ENCODE measurements at regions not wholly inside any gene's neighbourhood (a gene's known extent, or its start where the extent isn't known, plus 50 kb on each side); places are given as distances from the start of the nearest gene placed in this dataset.

DNA sequence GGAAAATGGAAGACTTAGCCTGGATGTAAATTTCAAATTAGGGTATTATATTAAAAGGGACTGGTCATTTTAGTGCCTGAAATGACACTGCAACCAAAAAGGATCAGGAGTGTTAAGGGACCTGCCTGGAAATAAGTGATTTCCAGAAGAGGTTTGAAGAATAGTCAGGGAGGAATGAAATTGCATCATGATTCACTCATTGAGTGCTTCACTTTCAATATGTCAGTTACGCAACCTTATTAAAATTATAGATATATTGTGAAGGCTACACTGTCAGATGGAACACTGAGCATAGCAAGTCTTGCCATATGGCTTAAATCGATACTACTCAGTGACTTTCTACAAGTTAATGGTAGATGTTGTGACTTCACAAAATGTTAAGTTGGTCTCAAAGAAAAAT, 275.2 kb upstream of the DPYD start:
- Histone ChIP-seq H3F3A (ENCODE audit: insufficient read depth, low read length, poor library complexity, severe bottlenecking) (no peaks in the 10 kb centered on the region), H4K20me1 (ENCODE audit: insufficient read depth) (no peaks in the 10 kb centered on the region), H3K9me2 (ENCODE audit: insufficient read depth, low read length) (no peaks in the 10 kb centered on the region)

DNA sequence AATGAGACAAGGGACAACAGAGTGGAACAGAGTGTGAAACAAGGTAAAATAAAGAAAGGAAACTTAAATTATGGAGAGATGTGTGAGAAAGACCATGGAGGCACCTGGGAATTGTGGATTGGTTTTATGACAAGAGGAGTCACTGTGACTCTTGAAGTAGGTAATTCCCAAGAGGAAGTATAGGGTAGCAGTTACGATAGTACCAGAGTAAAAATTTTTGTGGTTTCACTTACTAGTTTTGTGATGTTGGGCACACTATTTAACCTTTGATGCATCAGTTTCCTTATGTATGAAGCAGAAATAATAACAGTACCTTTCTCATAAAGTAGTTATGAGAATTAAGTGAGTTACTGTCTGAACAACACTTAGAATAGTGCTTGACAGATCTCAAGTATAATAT, 267.9 kb upstream of the DPYD start:
- Histone ChIP-seq H4K20me1 (ENCODE audit: insufficient read depth) (no peaks in the 10 kb centered on the region), H3K27ac (ENCODE audit: low read length) (no peak overlapping the region), H3K9me2 (ENCODE audit: insufficient read depth, low read length) (no peaks in the 10 kb centered on the region), H3K4me2 (ENCODE audit: low read length) (no peak overlapping the region), H3F3A (ENCODE audit: insufficient read depth, low read length, poor library complexity, severe bottlenecking) (no peaks in the 10 kb centered on the region), H3K9ac (ENCODE audit: low read length) (no peak overlapping the region), H3K79me2 (replicated peaks; ENCODE audit: insufficient read depth, low read length) (no peaks in the 10 kb centered on the region), H2AFZ (ENCODE audit: low read depth, low read length) (no peak overlapping the region), H3K27me3 (ENCODE audit: insufficient read depth, low read depth, low read length) (no peaks in the 10 kb centered on the region), H3K4me3 (ENCODE audit: low read length) (no peak overlapping the region), H3K36me3 (ENCODE audit: insufficient read depth, low read length) (no peaks in the 10 kb centered on the region), H3K9me3 (ENCODE audit: low read length) (no peaks in the 10 kb centered on the region)
- TF ChIP-seq SMC3 (conservative IDR thresholded peaks at IDR 0.05; ENCODE audit: poor library complexity) (no peak), TAF1 (IDR thresholded peaks at IDR 0.05; ENCODE audit: low read depth) (no peak), POLR2AphosphoS5 (IDR thresholded peaks at IDR 0.05) (no peak), EP300 (conservative IDR thresholded peaks at IDR 0.05; ENCODE audit: poor library complexity, severe bottlenecking) (no peak), EZH2 (IDR thresholded peaks at IDR 0.05; ENCODE audit: borderline replicate concordance, insufficient read depth, low read length, poor library complexity, severe bottlenecking) (no peak), RAD21 (conservative IDR thresholded peaks at IDR 0.05) (no peak), MXI1 (conservative IDR thresholded peaks at IDR 0.05; ENCODE audit: poor library complexity, severe bottlenecking) (no peak)
- TF ChIP-seq, protein P1, sequence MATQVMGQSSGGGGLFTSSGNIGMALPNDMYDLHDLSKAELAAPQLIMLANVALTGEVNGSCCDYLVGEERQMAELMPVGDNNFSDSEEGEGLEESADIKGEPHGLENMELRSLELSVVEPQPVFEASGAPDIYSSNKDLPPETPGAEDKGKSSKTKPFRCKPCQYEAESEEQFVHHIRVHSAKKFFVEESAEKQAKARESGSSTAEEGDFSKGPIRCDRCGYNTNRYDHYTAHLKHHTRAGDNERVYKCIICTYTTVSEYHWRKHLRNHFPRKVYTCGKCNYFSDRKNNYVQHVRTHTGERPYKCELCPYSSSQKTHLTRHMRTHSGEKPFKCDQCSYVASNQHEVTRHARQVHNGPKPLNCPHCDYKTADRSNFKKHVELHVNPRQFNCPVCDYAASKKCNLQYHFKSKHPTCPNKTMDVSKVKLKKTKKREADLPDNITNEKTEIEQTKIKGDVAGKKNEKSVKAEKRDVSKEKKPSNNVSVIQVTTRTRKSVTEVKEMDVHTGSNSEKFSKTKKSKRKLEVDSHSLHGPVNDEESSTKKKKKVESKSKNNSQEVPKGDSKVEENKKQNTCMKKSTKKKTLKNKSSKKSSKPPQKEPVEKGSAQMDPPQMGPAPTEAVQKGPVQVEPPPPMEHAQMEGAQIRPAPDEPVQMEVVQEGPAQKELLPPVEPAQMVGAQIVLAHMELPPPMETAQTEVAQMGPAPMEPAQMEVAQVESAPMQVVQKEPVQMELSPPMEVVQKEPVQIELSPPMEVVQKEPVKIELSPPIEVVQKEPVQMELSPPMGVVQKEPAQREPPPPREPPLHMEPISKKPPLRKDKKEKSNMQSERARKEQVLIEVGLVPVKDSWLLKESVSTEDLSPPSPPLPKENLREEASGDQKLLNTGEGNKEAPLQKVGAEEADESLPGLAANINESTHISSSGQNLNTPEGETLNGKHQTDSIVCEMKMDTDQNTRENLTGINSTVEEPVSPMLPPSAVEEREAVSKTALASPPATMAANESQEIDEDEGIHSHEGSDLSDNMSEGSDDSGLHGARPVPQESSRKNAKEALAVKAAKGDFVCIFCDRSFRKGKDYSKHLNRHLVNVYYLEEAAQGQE (IDR thresholded peaks at IDR 0.05; ENCODE audit: borderline replicate concordance) = no peak
- TF ChIP-seq, protein P2, sequence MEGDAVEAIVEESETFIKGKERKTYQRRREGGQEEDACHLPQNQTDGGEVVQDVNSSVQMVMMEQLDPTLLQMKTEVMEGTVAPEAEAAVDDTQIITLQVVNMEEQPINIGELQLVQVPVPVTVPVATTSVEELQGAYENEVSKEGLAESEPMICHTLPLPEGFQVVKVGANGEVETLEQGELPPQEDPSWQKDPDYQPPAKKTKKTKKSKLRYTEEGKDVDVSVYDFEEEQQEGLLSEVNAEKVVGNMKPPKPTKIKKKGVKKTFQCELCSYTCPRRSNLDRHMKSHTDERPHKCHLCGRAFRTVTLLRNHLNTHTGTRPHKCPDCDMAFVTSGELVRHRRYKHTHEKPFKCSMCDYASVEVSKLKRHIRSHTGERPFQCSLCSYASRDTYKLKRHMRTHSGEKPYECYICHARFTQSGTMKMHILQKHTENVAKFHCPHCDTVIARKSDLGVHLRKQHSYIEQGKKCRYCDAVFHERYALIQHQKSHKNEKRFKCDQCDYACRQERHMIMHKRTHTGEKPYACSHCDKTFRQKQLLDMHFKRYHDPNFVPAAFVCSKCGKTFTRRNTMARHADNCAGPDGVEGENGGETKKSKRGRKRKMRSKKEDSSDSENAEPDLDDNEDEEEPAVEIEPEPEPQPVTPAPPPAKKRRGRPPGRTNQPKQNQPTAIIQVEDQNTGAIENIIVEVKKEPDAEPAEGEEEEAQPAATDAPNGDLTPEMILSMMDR (IDR thresholded peaks at IDR 0.05; ENCODE audit: poor library complexity, severe bottlenecking) = no peak

More for the DNA sequence above, 275.2 kb upstream of the DPYD start:
- TF ChIP-seq EP300 (conservative IDR thresholded peaks at IDR 0.05; ENCODE audit: poor library complexity, severe bottlenecking) = no peak
- no peak for TF ChIP-seq MXI1 (conservative IDR thresholded peaks at IDR 0.05; ENCODE audit: poor library complexity, severe bottlenecking)
- TF ChIP-seq, protein P1 (IDR thresholded peaks at IDR 0.05; ENCODE audit: borderline replicate concordance) = no peak
- no peak for TF ChIP-seq TAF1 (IDR thresholded peaks at IDR 0.05; ENCODE audit: low read depth)
- TF ChIP-seq, protein P2 (IDR thresholded peaks at IDR 0.05; ENCODE audit: poor library complexity, severe bottlenecking) = no peak
- TF ChIP-seq RAD21 (conservative IDR thresholded peaks at IDR 0.05) = no peak
- no peak for TF ChIP-seq SMC3 (conservative IDR thresholded peaks at IDR 0.05; ENCODE audit: poor library complexity)
- TF ChIP-seq EZH2 (IDR thresholded peaks at IDR 0.05; ENCODE audit: borderline replicate concordance, insufficient read depth, low read length, poor library complexity, severe bottlenecking) = no peak
- no peak for TF ChIP-seq POLR2AphosphoS5 (IDR thresholded peaks at IDR 0.05)
- no peaks in the 10 kb centered on the region for H3K9me3 ChIP-seq (ENCODE audit: low read length)
- H3K27ac ChIP-seq (ENCODE audit: low read length) = no peak overlapping the region
- no peaks in the 10 kb centered on the region for H3K36me3 ChIP-seq (ENCODE audit: insufficient read depth, low read length)
- no peak overlapping the region for H3K4me3 ChIP-seq (ENCODE audit: low read length)
- H3K9ac ChIP-seq (ENCODE audit: low read length) = no peak overlapping the region
- no peaks in the 10 kb centered on the region for H3K79me2 ChIP-seq (replicated peaks; ENCODE audit: insufficient read depth, low read length)
- no peak overlapping the region for H3K4me2 ChIP-seq (ENCODE audit: low read length)
- H2AFZ ChIP-seq (ENCODE audit: low read depth, low read length) = no peak overlapping the region
- no peaks in the 10 kb centered on the region for H3K27me3 ChIP-seq (ENCODE audit: insufficient read depth, low read depth, low read length)
